GM12891 (cell line): ENCODE measurements at regions not wholly inside any gene's neighbourhood (a gene's known extent, or its start where the extent isn't known, plus 50 kb on each side); places are given as distances from the start of the nearest gene placed in this dataset.
"Not testable (repeated sequence)": the region's sequence is repeated elsewhere in the genome, so short reads cannot be mapped to it uniquely, and the experiment has no call there.

Source experiments
- DNase-seq: peaks from one replicate; pipeline ENCODE4 v3.0.0; 2011; ENCODE audit warnings: low spot score; ENCODE audit not compliant: insufficient read length
- FAIRE-seq: peaks from 2 replicates; lab custom pipeline; 2011; peaks lifted over from hg19 to GRCh38; lab: Jason Lieb, UNC
- PAX5 ChIP-seq: IDR thresholded peaks from 2 replicates; pipeline ENCODE4 v1.6.1; 2011; ENCODE audit warnings: low read length, moderate library complexity, mild to moderate bottlenecking; ENCODE audit not compliant: insufficient read depth, severe bottlenecking
- POLR2A ChIP-seq: IDR thresholded peaks from 2 replicates; pipeline ENCODE4 v1.6.1; 2011; ENCODE audit warnings: low read depth, low read length, control low read depth
- POLR2AphosphoS5 ChIP-seq: IDR thresholded peaks from 2 replicates; pipeline ENCODE4 v1.6.1; 2011; ENCODE audit warnings: low read depth, low read length, control low read depth
- POU2F2 ChIP-seq: IDR thresholded peaks from 2 replicates; pipeline ENCODE4 v1.6.1; 2011; ENCODE audit warnings: low read depth, mild to moderate bottlenecking, control low read depth, low read length, moderate library complexity
- SPI1 ChIP-seq: IDR thresholded peaks from 2 replicates; pipeline ENCODE4 v1.6.1; 2011; ENCODE audit warnings: low read depth, low read length, control low read depth
- TAF1 ChIP-seq: IDR thresholded peaks from 2 replicates; pipeline ENCODE4 v1.6.1; 2011; ENCODE audit warnings: low read depth, low read length, control low read depth

DNA sequence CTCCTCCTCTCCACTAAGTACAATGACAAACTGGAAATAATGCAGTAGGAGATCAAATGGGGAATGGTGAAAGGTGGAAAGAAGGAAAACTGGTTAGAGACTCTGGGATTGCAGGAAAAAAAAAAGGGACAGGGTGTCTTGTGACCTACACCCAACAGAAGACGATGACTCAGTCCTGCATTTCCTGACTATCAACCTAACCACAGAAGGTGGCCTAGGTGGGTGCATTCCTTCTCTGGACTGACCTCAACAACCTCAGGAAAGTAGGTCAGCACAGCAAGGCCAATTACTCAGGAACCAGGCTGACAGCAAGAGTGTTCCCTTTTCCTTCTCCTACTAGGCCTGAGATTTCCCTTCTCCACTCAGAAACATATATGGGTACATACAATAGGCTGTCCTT, 1386.4 kb upstream of the ZEB2 start:
- FAIRE-seq (no peak), DNase-seq (no peak)
- TF ChIP-seq PAX5 (no peak), TAF1 (no peak), SPI1 (no peak), POU2F2 (no peak), POLR2A (no peak), POLR2AphosphoS5 (no peak)

- TF ChIP-seq TAF1 (no peak), SPI1 (no peak), POU2F2 (no peak), PAX5 (no peak), POLR2AphosphoS5 (no peak), POLR2A (no peak)
- DNase-seq (no peak), FAIRE-seq (no peak)
These were observed 1385.5 kb upstream of the ZEB2 start for GRCh38 chr2:145905371-145905770.

- DNase-seq (no peak), FAIRE-seq (no peak)
- no peak for TF ChIP-seq SPI1
- no peak for TF ChIP-seq POLR2A
- TF ChIP-seq TAF1 = no peak
- TF ChIP-seq POLR2AphosphoS5 = no peak
- TF ChIP-seq PAX5 = no peak
These were observed 1377.2 kb upstream of the ZEB2 start for GRCh38 chr2:145897151-145897550.

GRCh38 chr2:145887915-145888314, 1368.0 kb upstream of the ZEB2 start:
- TF ChIP-seq TAF1 = no peak
- TF ChIP-seq POU2F2 = no peak
- no peak for TF ChIP-seq PAX5
- TF ChIP-seq POLR2AphosphoS5 = no peak
- no peak for TF ChIP-seq SPI1
- no peak for TF ChIP-seq POLR2A
- DNase-seq = no peak
- FAIRE-seq = no peak

DNA sequence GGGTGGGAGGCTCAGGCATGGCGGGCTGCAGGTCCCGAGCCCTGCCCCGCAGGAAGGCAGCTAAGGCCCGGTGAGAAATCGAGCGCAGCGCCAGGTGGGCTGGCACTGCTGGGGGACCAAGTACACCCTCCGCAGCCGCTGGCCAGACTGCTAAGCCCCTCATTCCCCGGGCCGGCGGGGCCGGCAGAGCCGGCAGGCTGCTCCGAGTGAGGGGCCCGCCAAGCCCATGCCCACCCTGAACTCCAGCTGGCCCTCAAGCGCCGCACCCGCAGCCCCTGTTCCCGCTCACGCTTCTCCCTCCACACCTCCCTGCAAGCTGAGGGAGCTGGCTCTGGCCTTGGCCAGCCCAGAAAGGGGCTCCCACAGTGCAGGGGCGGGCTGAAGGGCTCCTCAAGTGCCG, 1361.1 kb upstream of the ZEB2 start:
- DNase-seq, FAIRE-seq: not testable (repeated sequence)

GRCh38 chr2:145875016-145875415, 1355.1 kb upstream of the ZEB2 start:
- DNase-seq (no peak), FAIRE-seq (no peak)

DNA sequence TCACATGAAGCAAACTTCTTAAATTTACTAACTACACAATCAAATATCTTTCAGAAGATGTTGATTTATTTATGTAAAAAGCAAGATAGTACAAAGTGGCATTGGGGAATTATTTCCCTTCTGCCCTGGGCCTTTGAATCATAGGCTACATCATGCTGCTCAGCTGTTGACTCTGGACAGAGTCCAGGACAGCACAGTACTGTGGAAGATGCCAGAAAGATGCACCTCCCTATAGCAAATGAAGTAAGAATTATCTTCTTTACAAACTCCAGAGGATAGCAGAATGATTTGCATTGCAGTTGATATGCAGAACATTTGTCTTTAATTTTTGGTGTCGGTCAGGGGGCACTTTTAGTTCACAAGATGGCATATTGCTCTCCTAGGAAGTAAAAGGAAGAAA, 1354.5 kb upstream of the ZEB2 start:
- no peak for FAIRE-seq
- no peak for DNase-seq
- TF ChIP-seq POLR2AphosphoS5 (no peak), POLR2A (no peak), PAX5 (no peak), POU2F2 (no peak), SPI1 (no peak), TAF1 (no peak)

More at GRCh38 chr2:145875016-145875415, 1355.1 kb upstream of the ZEB2 start:
- TF ChIP-seq SPI1 (no peak), PAX5 (no peak), POLR2AphosphoS5 (no peak), POU2F2 (no peak), POLR2A (no peak), TAF1 (no peak)

DNA sequence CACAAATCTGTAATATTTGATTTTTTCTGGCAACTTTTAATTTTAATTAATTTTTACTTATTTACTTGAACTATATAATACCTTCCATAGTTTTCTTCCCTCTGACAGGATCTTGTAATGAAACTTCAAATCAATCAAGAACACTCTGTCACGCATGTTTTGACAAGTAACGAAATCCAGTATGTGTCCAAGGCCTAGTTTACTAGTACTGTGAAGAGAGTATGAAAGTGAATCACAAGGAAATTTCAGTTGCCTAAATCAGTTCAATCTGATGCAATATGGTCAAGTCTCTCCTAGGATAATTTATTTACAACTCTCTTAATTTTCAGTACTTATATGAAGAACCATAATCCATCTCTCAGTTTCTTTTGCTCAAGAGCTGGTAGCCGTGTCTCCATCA, 1344.6 kb upstream of the ZEB2 start:
- FAIRE-seq (no peak), DNase-seq (no peak)
- no peak for TF ChIP-seq TAF1
- TF ChIP-seq SPI1 = no peak
- no peak for TF ChIP-seq POLR2AphosphoS5
- no peak for TF ChIP-seq PAX5
- TF ChIP-seq POU2F2 = no peak
- TF ChIP-seq POLR2A = no peak

GRCh38 chr2:145861940-145862339, 1342.0 kb upstream of the ZEB2 start:
- no peak for TF ChIP-seq SPI1
- no peak for TF ChIP-seq TAF1
- no peak for TF ChIP-seq POU2F2
- TF ChIP-seq POLR2AphosphoS5 = no peak
- no peak for TF ChIP-seq POLR2A
- TF ChIP-seq PAX5 = no peak
- no peak for FAIRE-seq
- no peak for DNase-seq

GRCh38 chr2:145860083-145860482, 1340.2 kb upstream of the ZEB2 start:
- FAIRE-seq (no peak), DNase-seq (no peak)
- no peak for TF ChIP-seq POU2F2
- TF ChIP-seq SPI1 = no peak
- TF ChIP-seq PAX5 = no peak
- TF ChIP-seq TAF1 = no peak
- TF ChIP-seq POLR2AphosphoS5 = no peak
- no peak for TF ChIP-seq POLR2A

DNA sequence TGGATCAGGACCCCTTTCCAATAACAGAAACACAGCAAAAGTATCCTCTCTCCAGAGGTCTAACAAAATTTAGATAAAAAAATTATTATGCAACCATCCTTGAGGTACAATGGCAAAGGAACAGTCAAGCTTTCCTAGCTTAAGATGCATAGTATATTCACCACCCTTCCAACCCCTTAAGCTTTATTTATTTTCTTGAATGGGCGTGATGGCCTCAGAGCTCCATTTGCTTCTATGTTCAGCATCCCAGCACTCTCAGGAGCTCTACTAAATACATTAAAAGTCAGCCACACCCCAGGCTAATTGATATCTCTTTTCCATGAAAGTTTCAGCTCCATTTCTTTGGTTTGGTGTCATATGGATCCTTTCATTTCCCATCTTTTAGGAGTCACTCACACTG, 1335.2 kb upstream of the ZEB2 start:
- no peak for TF ChIP-seq PAX5
- TF ChIP-seq POLR2AphosphoS5 = no peak
- no peak for TF ChIP-seq TAF1
- no peak for TF ChIP-seq POU2F2
- no peak for TF ChIP-seq SPI1
- no peak for TF ChIP-seq POLR2A
- no peak for FAIRE-seq
- no peak for DNase-seq
